Trophoblast cell (in vitro differentiated cells and primary cell): ENCODE measurements at regions not wholly inside any gene's neighbourhood (a gene's known extent, or its start where the extent isn't known, plus 50 kb on each side); places are given as distances from the start of the nearest gene placed in this dataset.

Experiments
- DNase-seq, 2 donors: peaks; one replicate each; pipeline ENCODE4 v3.0.0-alpha.2; 2016
- H2AFZ ChIP-seq: 2 replicates; pipeline ENCODE4 v1.6.1; 2013; ENCODE audit warnings: low read length, moderate library complexity, mild to moderate bottlenecking; ENCODE audit not compliant: insufficient read depth, poor library complexity
- H2AK5ac ChIP-seq: 2 replicates; pipeline ENCODE4 v1.6.1; 2013; ENCODE audit warnings: mild to moderate bottlenecking, low read length
- H2BK120ac ChIP-seq: 2 replicates; pipeline ENCODE4 v1.6.1; 2013; ENCODE audit warnings: low read length, mild to moderate bottlenecking, moderate library complexity; ENCODE audit not compliant: insufficient read depth, poor library complexity
- H2BK12ac ChIP-seq: 2 replicates; pipeline ENCODE4 v1.6.1; 2013; ENCODE audit warnings: mild to moderate bottlenecking, low read length, moderate library complexity
- H2BK5ac ChIP-seq: 2 replicates; pipeline ENCODE4 v1.6.1; 2013; ENCODE audit warnings: low read length, low read depth, moderate library complexity, mild to moderate bottlenecking; ENCODE audit not compliant: poor library complexity
- H3K14ac ChIP-seq: 2 replicates; pipeline ENCODE4 v1.6.1; 2013; ENCODE audit warnings: mild to moderate bottlenecking, low read length
- H3K18ac ChIP-seq: 2 replicates; pipeline ENCODE4 v1.6.1; 2013; ENCODE audit warnings: mild to moderate bottlenecking, low read length
- H3K23ac ChIP-seq: 2 replicates; pipeline ENCODE4 v1.6.1; 2013; ENCODE audit warnings: low read length
- H3K27ac ChIP-seq: 2 replicates; pipeline ENCODE4 v1.5.1; 2013; ENCODE audit warnings: low read depth, mild to moderate bottlenecking, inconsistent platforms, low read length, moderate library complexity
- H3K27me3 ChIP-seq: 2 replicates; pipeline ENCODE4 v1.6.1; 2013; ENCODE audit warnings: inconsistent platforms, mild to moderate bottlenecking, low read length, moderate library complexity; ENCODE audit not compliant: insufficient read depth
- H3K36me3 ChIP-seq, 2 experiments: 1 replicate in 1 of 2; 2 replicates in 1 of 2; pipeline ENCODE4 v1.6.1; 2013; ENCODE audit warnings: low read length in 2 of 2, mild to moderate bottlenecking in 2 of 2, moderate library complexity in 1 of 2; ENCODE audit not compliant: insufficient read depth in 2 of 2, control insufficient read depth in 1 of 2
- H3K4ac ChIP-seq: 2 replicates; pipeline ENCODE4 v1.6.1; 2013; ENCODE audit warnings: low read depth, mild to moderate bottlenecking, low read length, moderate library complexity
- H3K4me1 ChIP-seq, 2 experiments: 1 replicate in 1 of 2; 2 replicates in 1 of 2; pipeline ENCODE4 v1.6.1; 2013; ENCODE audit warnings: low read length in 2 of 2, mild to moderate bottlenecking in 2 of 2, moderate library complexity in 1 of 2; ENCODE audit not compliant: insufficient read depth in 2 of 2, control insufficient read depth in 1 of 2
- H3K4me2 ChIP-seq: 2 replicates; pipeline ENCODE4 v1.6.1; 2013; ENCODE audit warnings: inconsistent platforms, mild to moderate bottlenecking, low read length, moderate library complexity
- H3K4me3 ChIP-seq: 2 replicates; pipeline ENCODE4 v1.5.1; 2013; ENCODE audit warnings: mild to moderate bottlenecking, low read depth, low read length, inconsistent platforms
- H3K79me1 ChIP-seq: one replicate; pipeline ENCODE4 v1.6.1; 2013; ENCODE audit warnings: low read length
- H3K79me2 ChIP-seq: 2 replicates; pipeline ENCODE4 v1.6.1; 2013; ENCODE audit warnings: low read length, mild to moderate bottlenecking; ENCODE audit not compliant: control insufficient read depth, insufficient read depth, poor library complexity
- H3K9ac ChIP-seq: 2 replicates; pipeline ENCODE4 v1.6.1; 2013; ENCODE audit warnings: mild to moderate bottlenecking, low read length
- H3K9me3 ChIP-seq: 2 replicates; pipeline ENCODE4 v1.6.1; 2013; ENCODE audit warnings: low read depth, mild to moderate bottlenecking, control low read depth, inconsistent platforms, low read length; ENCODE audit not compliant: insufficient read depth
- H4K12ac ChIP-seq: 2 replicates; pipeline ENCODE4 v1.6.1; 2013; ENCODE audit warnings: low read depth, mild to moderate bottlenecking, low read length, moderate library complexity
- H4K8ac ChIP-seq: 2 replicates; pipeline ENCODE4 v1.6.1; 2013; ENCODE audit warnings: low read depth, mild to moderate bottlenecking, low read length, moderate library complexity
- H4K91ac ChIP-seq: one replicate; pipeline ENCODE4 v1.6.1; 2013; ENCODE audit warnings: low read depth, mild to moderate bottlenecking, low read length, moderate library complexity
- WGBS: extraction: QIAGEN DNeasy Blood & Tissue Kit; methylation state at CpG from one replicate; pipeline ENCODE4 v1.1.7; 2013; ENCODE audit warnings: missing lambda C conversion rate; ENCODE audit not compliant: insufficient read length, insufficient coverage; ENCODE audit errors: extremely low coverage; 5-methylcytosine and 5-hydroxymethylcytosine counted together

- Histone ChIP-seq H4K12ac (no peak overlapping the region), H4K8ac (no peak overlapping the region), H2BK12ac (no peak overlapping the region), H3K27ac (no peak overlapping the region), H3K79me2 (no peaks in the 10 kb centered on the region), H3K36me3 (no peaks in the 10 kb centered on the region), H3K9ac (no peak overlapping the region), H3K4me2 (no peak overlapping the region), H3K4me3 (no peak overlapping the region), H3K4me1 (no peaks in the 10 kb centered on the region), H3K79me1 (no peaks in the 10 kb centered on the region), H2AK5ac (no peak overlapping the region), H3K27me3 (no peaks in the 10 kb centered on the region), H3K18ac (no peak overlapping the region), H3K14ac (no peak overlapping the region), H2AFZ (no peak overlapping the region), H3K9me3 (no peaks in the 10 kb centered on the region), H3K4ac (no peak overlapping the region), H3K23ac (no peak overlapping the region), H2BK120ac (no peak overlapping the region), H4K91ac (no peak overlapping the region), H2BK5ac (no peak overlapping the region)
- WGBS, result no CpG with 5 or more reads among the region's 9 CpGs
- DNase-seq, result no peak
Observed at GRCh38 chr10:117619707-117620405, 77.3 kb downstream of the EMX2 start.

- H3K4me3 ChIP-seq, result no peak overlapping the region
- H3K36me3 ChIP-seq, result no peaks in the 10 kb centered on the region
- no peak overlapping the region for H3K4me2 ChIP-seq
- H2BK120ac ChIP-seq, result no peak overlapping the region
- no peak overlapping the region for H2BK12ac ChIP-seq
- H3K18ac ChIP-seq, result no peak overlapping the region
- H2BK5ac ChIP-seq, result no peak overlapping the region
- H3K79me2 ChIP-seq, result no peaks in the 10 kb centered on the region
- H3K9ac ChIP-seq, result no peak overlapping the region
- H4K8ac ChIP-seq, result no peak overlapping the region
- no peak overlapping the region for H2AK5ac ChIP-seq
- no peak overlapping the region for H3K23ac ChIP-seq
- H4K12ac ChIP-seq, result no peak overlapping the region
- no peak for DNase-seq
- H3K79me1 ChIP-seq, result no peaks in the 10 kb centered on the region
- no peaks in the 10 kb centered on the region for H3K9me3 ChIP-seq
- H3K4ac ChIP-seq, result no peak overlapping the region
- no peak overlapping the region for H3K27ac ChIP-seq
- H3K4me1 ChIP-seq, result no peaks in the 10 kb centered on the region
- no CpG with 5 or more reads among the region's 7 CpGs for WGBS
- no peaks in the 10 kb centered on the region for H3K27me3 ChIP-seq
- no peak overlapping the region for H4K91ac ChIP-seq
- H3K14ac ChIP-seq, result no peak overlapping the region
- no peak overlapping the region for H2AFZ ChIP-seq
Observed at GRCh38 chr10:117621196-117621595, 78.7 kb downstream of the EMX2 start.

- H2BK12ac ChIP-seq, result no peak overlapping the region
- H3K9me3 ChIP-seq, result no peaks in the 10 kb centered on the region
- H3K23ac ChIP-seq, result no peak overlapping the region
- no peak for DNase-seq
- no peaks in the 10 kb centered on the region for H3K79me2 ChIP-seq
- H3K14ac ChIP-seq, result no peak overlapping the region
- no peak overlapping the region for H4K91ac ChIP-seq
- no peak overlapping the region for H2AK5ac ChIP-seq
- no peak overlapping the region for H2BK120ac ChIP-seq
- no CpG with 5 or more reads among the region's 8 CpGs for WGBS
- H3K27ac ChIP-seq, result no peak overlapping the region
- H3K4me3 ChIP-seq, result no peak overlapping the region
- no peak overlapping the region for H3K18ac ChIP-seq
- no peak overlapping the region for H4K12ac ChIP-seq
- no peaks in the 10 kb centered on the region for H3K4me1 ChIP-seq
- H3K79me1 ChIP-seq, result no peaks in the 10 kb centered on the region
- no peaks in the 10 kb centered on the region for H3K36me3 ChIP-seq
- no peak overlapping the region for H3K4ac ChIP-seq
- no peak overlapping the region for H2AFZ ChIP-seq
- H2BK5ac ChIP-seq, result no peak overlapping the region
- H3K4me2 ChIP-seq, result no peak overlapping the region
- H4K8ac ChIP-seq, result no peak overlapping the region
- H3K27me3 ChIP-seq, result no peaks in the 10 kb centered on the region
- H3K9ac ChIP-seq, result no peak overlapping the region
Observed at GRCh38 chr10:117621795-117622420, 79.4 kb downstream of the EMX2 start.

- WGBS, result no CpG with 5 or more reads among the region's 10 CpGs
- no peak overlapping the region for H3K9ac ChIP-seq
- H2BK5ac ChIP-seq, result no peak overlapping the region
- no peak for DNase-seq
- no peaks in the 10 kb centered on the region for H3K9me3 ChIP-seq
- no peaks in the 10 kb centered on the region for H3K79me2 ChIP-seq
- no peak overlapping the region for H3K4me2 ChIP-seq
- H2AK5ac ChIP-seq, result no peak overlapping the region
- H3K14ac ChIP-seq, result no peak overlapping the region
- no peaks in the 10 kb centered on the region for H3K27me3 ChIP-seq
- no peak overlapping the region for H2AFZ ChIP-seq
- no peak overlapping the region for H3K27ac ChIP-seq
- no peak overlapping the region for H4K8ac ChIP-seq
- no peak overlapping the region for H3K18ac ChIP-seq
- no peaks in the 10 kb centered on the region for H3K4me1 ChIP-seq
- H2BK120ac ChIP-seq, result no peak overlapping the region
- no peaks in the 10 kb centered on the region for H3K79me1 ChIP-seq
- no peak overlapping the region for H4K91ac ChIP-seq
- no peak overlapping the region for H4K12ac ChIP-seq
- H3K36me3 ChIP-seq, result no peaks in the 10 kb centered on the region
- H3K4me3 ChIP-seq, result no peak overlapping the region
- H3K23ac ChIP-seq, result no peak overlapping the region
- no peak overlapping the region for H2BK12ac ChIP-seq
- H3K4ac ChIP-seq, result no peak overlapping the region
Observed at GRCh38 chr10:117622471-117623184, 80.1 kb downstream of the EMX2 start.
